SK-N-SH (cell line): ENCODE measurements at regions not wholly inside any gene's neighbourhood (a gene's known extent, or its start where the extent isn't known, plus 50 kb on each side); places are given as distances from the start of the nearest gene placed in this dataset.
"Not testable (repeated sequence)": the region's sequence is repeated elsewhere in the genome, so short reads cannot be mapped to it uniquely, and the experiment has no call there.

Experiments used
- CTCF ChIA-PET: fragments of 300-600, 350-600 bp; formaldehyde crosslinking; extraction: SDS; loops from one replicate; lab custom pipeline; 2021; lab: Yijun Ruan, JAX
- POLR2A ChIA-PET: fragments of 350-600 bp; sonication (Branson Sonifier 250); formaldehyde crosslinking; extraction: SDS; loops from one replicate; lab custom pipeline; 2020; ENCODE audit warnings: antibody characterized with exemption, inconsistent platforms; lab: Yijun Ruan, JAX
- DNase-seq: peaks from one replicate; pipeline ENCODE4 v3.0.0; 2012
- H2AFZ ChIP-seq: fragments of 200-600 bp; sonication (generic); 2 replicates; pipeline ENCODE4 v1.8.1; 2016; ENCODE audit warnings: antibody characterized with exemption, mild to moderate bottlenecking, low read depth
- H3F3A ChIP-seq: fragments of 200-600 bp; sonication (generic); replicated peaks from 2 replicates; pipeline ENCODE3; 2016; ENCODE audit warnings: antibody characterized with exemption, mild to moderate bottlenecking; ENCODE audit not compliant: insufficient read depth
- H3K27ac ChIP-seq, 2 experiments: fragments of 200-500 bp in 1 of 2; fragments of 200-600 bp in 1 of 2; sonication (Bioruptor generic) in 1 of 2; sonication (generic), shearing (Covaris generic) in 1 of 2; 2 replicates each; pipeline versions ENCODE4 v1.5.1 to v1.6.1; 2014 to 2016; ENCODE audit warnings: low read depth in 2 of 2, inconsistent platforms in 1 of 2, low read length in 1 of 2, mild to moderate bottlenecking in 1 of 2, mixed read lengths in 1 of 2
- H3K27me3 ChIP-seq: fragments of 200-600 bp; sonication (generic), shearing (Covaris generic); 2 replicates; pipeline ENCODE4 v1.6.1; 2016; ENCODE audit warnings: mixed run types; ENCODE audit not compliant: insufficient read depth
- H3K36me3 ChIP-seq, 2 experiments: fragments of 200-500 bp in 1 of 2; fragments of 200-600 bp in 1 of 2; sonication (Bioruptor generic) in 1 of 2; sonication (generic) in 1 of 2; replicated peaks in 1 of 2; 2 replicates each; pipeline versions ENCODE3 to v1.5.1; 2014 to 2016; ENCODE audit warnings: low read length in 1 of 2, mild to moderate bottlenecking in 1 of 2; ENCODE audit not compliant: insufficient read depth in 2 of 2, control insufficient read depth in 1 of 2
- H3K4me1 ChIP-seq, 2 experiments: fragments of 200-500 bp in 1 of 2; fragments of 200-600 bp in 1 of 2; sonication (Bioruptor generic) in 1 of 2; sonication (generic), shearing (Covaris generic) in 1 of 2; 2 replicates each; pipeline versions ENCODE4 v1.5.1 to v1.6.1; 2014 to 2016; ENCODE audit warnings: low read depth in 1 of 2, low read length in 1 of 2, mixed run types in 1 of 2; ENCODE audit not compliant: insufficient read depth in 2 of 2, control insufficient read depth in 1 of 2
- H3K4me2 ChIP-seq: fragments of 200-600 bp; sonication (generic), shearing (Covaris generic); 2 replicates; pipeline ENCODE4 v1.6.1; 2017; ENCODE audit warnings: mixed run types
- H3K4me3 ChIP-seq, 2 experiments: fragments of 200-500 bp in 1 of 2; fragments of 200-600 bp in 1 of 2; sonication (Bioruptor generic) in 1 of 2; sonication (generic), shearing (Covaris generic) in 1 of 2; 2 replicates each; pipeline versions ENCODE4 v1.5.1 to v1.8.1; 2014 to 2016; ENCODE audit warnings: low read depth in 2 of 2, inconsistent platforms in 1 of 2, low read length in 1 of 2, mild to moderate bottlenecking in 1 of 2, mixed read lengths in 1 of 2, moderate library complexity in 1 of 2
- H3K79me2 ChIP-seq: fragments of 200-600 bp; sonication (generic); 2 replicates; pipeline ENCODE4 v1.8.1; 2017; ENCODE audit warnings: mild to moderate bottlenecking; ENCODE audit not compliant: insufficient read depth
- H3K9ac ChIP-seq: fragments of 200-600 bp; sonication (generic); 2 replicates; pipeline ENCODE4 v1.6.1; 2017; ENCODE audit warnings: mixed run types
- H3K9me2 ChIP-seq: fragments of 200-600 bp; sonication (generic); 2 replicates; pipeline ENCODE4 v1.6.1; 2017; ENCODE audit warnings: mixed run types
- H3K9me3 ChIP-seq: fragments of 200-600 bp; sonication (generic); 2 replicates; pipeline ENCODE4 v1.6.1; 2017; ENCODE audit warnings: mixed run types, mild to moderate bottlenecking, moderate library complexity
- H4K20me1 ChIP-seq: fragments of 200-600 bp; sonication (generic); 2 replicates; pipeline ENCODE4 v1.6.1; 2017; ENCODE audit warnings: mild to moderate bottlenecking, mixed run types; ENCODE audit not compliant: insufficient read depth
- EP300 ChIP-seq, 2 experiments: IDR thresholded peaks; 2 replicates each; pipeline versions ENCODE4 v1.4.0 to v1.6.1; 2012; ENCODE audit warnings: borderline replicate concordance in 1 of 2, low read depth in 1 of 2, low read length in 1 of 2
- FOSL2 ChIP-seq: IDR thresholded peaks from 2 replicates; pipeline ENCODE4 v1.4.0; 2012; ENCODE audit warnings: low read depth, mild to moderate bottlenecking, moderate library complexity, borderline replicate concordance
- MXI1 ChIP-seq: IDR thresholded peaks from 2 replicates; pipeline ENCODE4 v1.6.1; 2012; ENCODE audit warnings: mild to moderate bottlenecking, low read depth, low read length, improper control_type of control experiment
- NRF1 ChIP-seq: IDR thresholded peaks from 2 replicates; pipeline ENCODE4 v1.6.1; 2012; ENCODE audit warnings: low read depth, mild to moderate bottlenecking, low read length
- RAD21 ChIP-seq: IDR thresholded peaks from 2 replicates; pipeline ENCODE4 v1.6.1; 2012; ENCODE audit warnings: mild to moderate bottlenecking, low read length
- RXRA ChIP-seq: IDR thresholded peaks from 2 replicates; pipeline ENCODE4 v1.4.0; 2012; ENCODE audit warnings: low read depth, mild to moderate bottlenecking, borderline replicate concordance
- TAF1 ChIP-seq: IDR thresholded peaks from 2 replicates; pipeline ENCODE4 v1.6.1; 2012; ENCODE audit warnings: low read depth, mild to moderate bottlenecking, low read length, moderate library complexity, borderline replicate concordance
- TCF12 ChIP-seq: IDR thresholded peaks from 2 replicates; pipeline ENCODE4 v1.4.0; 2012
- WGBS: methylation state at CpG from one replicate; pipeline ENCODE4 v1.1.6; 2017; ENCODE audit warnings: low lambda C conversion rate; 5-methylcytosine and 5-hydroxymethylcytosine counted together
- TF ChIP-seq, protein P1 (sequence below): IDR thresholded peaks from 2 replicates; pipeline ENCODE4 v1.4.0; 2012; ENCODE audit warnings: low read depth, borderline replicate concordance
- TF ChIP-seq, protein P2 (sequence below): IDR thresholded peaks from 2 replicates; pipeline ENCODE4 v1.4.0; 2012; ENCODE audit warnings: low read depth
- TF ChIP-seq, protein P3 (sequence below): fragments of 150-350 bp; IDR thresholded peaks from 2 replicates; pipeline ENCODE4 v1.6.1; 2016; ENCODE audit warnings: mild to moderate bottlenecking, low read depth, low read length
- TF ChIP-seq, protein P4 (sequence below): fragments of 200-600 bp; sonication (generic); IDR thresholded peaks from 2 replicates; pipeline ENCODE4 v1.6.1; 2017; ENCODE audit warnings: antibody characterized with exemption, mild to moderate bottlenecking, moderate library complexity

DNA sequence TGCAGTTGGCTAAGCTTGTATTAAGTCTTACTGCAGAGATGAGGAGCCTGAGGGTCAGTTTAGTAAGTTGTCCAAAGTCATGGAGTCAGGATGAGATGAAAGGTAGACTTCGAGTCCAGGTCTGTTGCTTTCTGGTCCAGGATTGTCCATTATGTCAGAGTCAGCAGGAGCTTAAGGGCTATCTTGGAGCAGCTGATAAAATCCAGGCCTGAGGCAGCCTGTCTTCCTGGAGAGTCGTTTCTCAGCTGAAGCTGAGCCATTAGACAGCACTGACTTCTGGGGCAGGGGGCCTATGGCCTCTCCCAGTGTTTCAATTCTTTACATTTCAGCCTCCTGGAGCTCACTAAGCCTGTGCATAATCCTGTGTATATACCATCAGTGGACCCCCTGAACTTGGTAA lies 219.5 kb upstream of the GAP43 start:
- H3K4me1 ChIP-seq, result peaks cover 10 to 12% of the 10 kb centered on the region in 2 experiments; a peak in 2 of 4 replicates
- no peaks in the 10 kb centered on the region for H3K27me3 ChIP-seq
- peaks cover 29% of the 10 kb centered on the region for H3F3A ChIP-seq
- H4K20me1 ChIP-seq, result no peaks in the 10 kb centered on the region
- no peak overlapping the region for H3K4me2 ChIP-seq
- no peaks in the 10 kb centered on the region for H3K9me3 ChIP-seq
- H3K9me2 ChIP-seq, result no peaks in the 10 kb centered on the region
- ChIA-PET POLR2A (no interaction called here), CTCF (no interaction called here)
- H3K9ac ChIP-seq, result no peak overlapping the region
- H3K36me3 ChIP-seq, result no peaks in the 10 kb centered on the region
- 83% methylated on average over 2 of the region's 2 CpGs for WGBS
- H3K27ac ChIP-seq, result peak overlapping the region in 1 of 2 experiments; percentile 96; a peak in 1 of 4 replicates
- DNase-seq, result no peak
- TF ChIP-seq, protein P1, sequence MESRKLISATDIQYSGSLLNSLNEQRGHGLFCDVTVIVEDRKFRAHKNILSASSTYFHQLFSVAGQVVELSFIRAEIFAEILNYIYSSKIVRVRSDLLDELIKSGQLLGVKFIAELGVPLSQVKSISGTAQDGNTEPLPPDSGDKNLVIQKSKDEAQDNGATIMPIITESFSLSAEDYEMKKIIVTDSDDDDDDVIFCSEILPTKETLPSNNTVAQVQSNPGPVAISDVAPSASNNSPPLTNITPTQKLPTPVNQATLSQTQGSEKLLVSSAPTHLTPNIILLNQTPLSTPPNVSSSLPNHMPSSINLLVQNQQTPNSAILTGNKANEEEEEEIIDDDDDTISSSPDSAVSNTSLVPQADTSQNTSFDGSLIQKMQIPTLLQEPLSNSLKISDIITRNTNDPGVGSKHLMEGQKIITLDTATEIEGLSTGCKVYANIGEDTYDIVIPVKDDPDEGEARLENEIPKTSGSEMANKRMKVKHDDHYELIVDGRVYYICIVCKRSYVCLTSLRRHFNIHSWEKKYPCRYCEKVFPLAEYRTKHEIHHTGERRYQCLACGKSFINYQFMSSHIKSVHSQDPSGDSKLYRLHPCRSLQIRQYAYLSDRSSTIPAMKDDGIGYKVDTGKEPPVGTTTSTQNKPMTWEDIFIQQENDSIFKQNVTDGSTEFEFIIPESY, result no peak
- no peak for TF ChIP-seq TCF12
- TF ChIP-seq, protein P2, sequence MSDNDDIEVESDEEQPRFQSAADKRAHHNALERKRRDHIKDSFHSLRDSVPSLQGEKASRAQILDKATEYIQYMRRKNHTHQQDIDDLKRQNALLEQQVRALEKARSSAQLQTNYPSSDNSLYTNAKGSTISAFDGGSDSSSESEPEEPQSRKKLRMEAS, result no peak
- no peak for TF ChIP-seq MXI1
- H3K4me3 ChIP-seq, result no peak overlapping the region
- no peaks in the 10 kb centered on the region for H3K79me2 ChIP-seq
- H2AFZ ChIP-seq, result no peak overlapping the region

DNA sequence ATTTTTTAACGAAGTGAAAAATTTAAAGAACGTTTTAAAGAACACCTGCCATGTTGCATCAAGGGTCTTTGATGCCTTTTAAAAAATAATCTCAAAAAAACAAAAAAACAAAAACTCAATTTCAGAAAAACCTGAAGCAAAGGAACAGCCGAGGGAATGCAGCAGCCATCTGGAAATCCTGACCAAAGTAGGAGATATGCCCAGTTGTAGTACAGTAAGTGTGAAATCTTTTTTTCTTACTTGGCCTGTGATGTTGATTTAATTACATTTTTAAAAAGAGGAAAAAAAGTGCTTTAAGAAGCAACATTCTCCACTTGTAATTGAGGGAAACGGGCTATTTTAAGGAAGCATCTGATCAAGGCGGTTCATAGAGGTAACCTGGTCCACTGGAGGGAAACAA lies 213.7 kb upstream of the GAP43 start:
- no peaks in the 10 kb centered on the region for H3K36me3 ChIP-seq
- H3K9me3 ChIP-seq, result no peaks in the 10 kb centered on the region
- peaks cover 0 to 7% of the 10 kb centered on the region in 2 experiments; a peak in 1 of 4 replicates for H3K4me1 ChIP-seq
- 68% methylated on average over 5 of the region's 5 CpGs for WGBS
- DNase-seq, result no peak
- CTCF ChIA-PET, result no interaction called here
- no peaks in the 10 kb centered on the region for H3K79me2 ChIP-seq
- H3F3A ChIP-seq, result no peaks in the 10 kb centered on the region
- H3K27me3 ChIP-seq, result no peaks in the 10 kb centered on the region
- no peak overlapping the region for H3K4me2 ChIP-seq
- H4K20me1 ChIP-seq, result no peaks in the 10 kb centered on the region
- no peak overlapping the region for H3K4me3 ChIP-seq
- no peak overlapping the region for H3K27ac ChIP-seq
- no peaks in the 10 kb centered on the region for H3K9me2 ChIP-seq
- H3K9ac ChIP-seq, result no peak overlapping the region
- TF ChIP-seq FOSL2, result no peak
- TF ChIP-seq, protein P3, sequence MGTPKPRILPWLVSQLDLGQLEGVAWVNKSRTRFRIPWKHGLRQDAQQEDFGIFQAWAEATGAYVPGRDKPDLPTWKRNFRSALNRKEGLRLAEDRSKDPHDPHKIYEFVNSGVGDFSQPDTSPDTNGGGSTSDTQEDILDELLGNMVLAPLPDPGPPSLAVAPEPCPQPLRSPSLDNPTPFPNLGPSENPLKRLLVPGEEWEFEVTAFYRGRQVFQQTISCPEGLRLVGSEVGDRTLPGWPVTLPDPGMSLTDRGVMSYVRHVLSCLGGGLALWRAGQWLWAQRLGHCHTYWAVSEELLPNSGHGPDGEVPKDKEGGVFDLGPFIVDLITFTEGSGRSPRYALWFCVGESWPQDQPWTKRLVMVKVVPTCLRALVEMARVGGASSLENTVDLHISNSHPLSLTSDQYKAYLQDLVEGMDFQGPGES, result no peak
- no peak for TF ChIP-seq TAF1
- TF ChIP-seq NRF1, result no peak
- TF ChIP-seq RAD21, result no peak
- no peak for TF ChIP-seq RXRA
- no peak for TF ChIP-seq MXI1
- TF ChIP-seq, protein P2, result no peak
- TF ChIP-seq, protein P4, sequence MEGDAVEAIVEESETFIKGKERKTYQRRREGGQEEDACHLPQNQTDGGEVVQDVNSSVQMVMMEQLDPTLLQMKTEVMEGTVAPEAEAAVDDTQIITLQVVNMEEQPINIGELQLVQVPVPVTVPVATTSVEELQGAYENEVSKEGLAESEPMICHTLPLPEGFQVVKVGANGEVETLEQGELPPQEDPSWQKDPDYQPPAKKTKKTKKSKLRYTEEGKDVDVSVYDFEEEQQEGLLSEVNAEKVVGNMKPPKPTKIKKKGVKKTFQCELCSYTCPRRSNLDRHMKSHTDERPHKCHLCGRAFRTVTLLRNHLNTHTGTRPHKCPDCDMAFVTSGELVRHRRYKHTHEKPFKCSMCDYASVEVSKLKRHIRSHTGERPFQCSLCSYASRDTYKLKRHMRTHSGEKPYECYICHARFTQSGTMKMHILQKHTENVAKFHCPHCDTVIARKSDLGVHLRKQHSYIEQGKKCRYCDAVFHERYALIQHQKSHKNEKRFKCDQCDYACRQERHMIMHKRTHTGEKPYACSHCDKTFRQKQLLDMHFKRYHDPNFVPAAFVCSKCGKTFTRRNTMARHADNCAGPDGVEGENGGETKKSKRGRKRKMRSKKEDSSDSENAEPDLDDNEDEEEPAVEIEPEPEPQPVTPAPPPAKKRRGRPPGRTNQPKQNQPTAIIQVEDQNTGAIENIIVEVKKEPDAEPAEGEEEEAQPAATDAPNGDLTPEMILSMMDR, result no peak
- no peak for TF ChIP-seq EP300 (IDR thresholded peaks at IDR 0.05; ENCODE audit: borderline replicate concordance in 1 of 2, low read depth in 1 of 2, low read length in 1 of 2)
- TF ChIP-seq, all 33 proteins: peak for 0
- no peak overlapping the region for H2AFZ ChIP-seq
- POLR2A ChIA-PET, result no interaction called here

DNA sequence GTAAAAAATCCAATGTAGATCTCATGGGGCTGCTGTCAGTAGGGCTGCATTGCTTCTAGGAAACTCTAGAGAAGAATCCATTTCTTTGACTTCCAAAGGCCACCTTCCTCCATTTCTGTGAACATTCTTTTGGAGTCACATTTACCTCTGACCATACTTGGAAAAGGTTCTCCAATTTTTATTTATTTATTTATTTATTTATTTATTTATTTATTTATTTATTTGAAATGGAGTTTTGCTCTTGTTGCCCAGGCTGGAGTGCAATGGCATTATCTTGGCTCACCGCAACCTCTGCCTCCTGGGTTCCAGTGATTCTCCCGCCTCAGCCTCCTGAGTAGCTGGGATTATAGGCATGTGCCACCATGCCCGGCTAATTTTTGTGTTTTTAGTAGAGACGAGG lies 208.7 kb upstream of the GAP43 start:
- H2AFZ ChIP-seq, H3F3A ChIP-seq, H3K27me3 ChIP-seq, POLR2A ChIA-PET, H3K27ac ChIP-seq, H4K20me1 ChIP-seq, H3K9me3 ChIP-seq, H3K4me2 ChIP-seq, H3K79me2 ChIP-seq, H3K4me3 ChIP-seq, H3K9ac ChIP-seq, H3K4me1 ChIP-seq, H3K9me2 ChIP-seq, DNase-seq, CTCF ChIA-PET, H3K36me3 ChIP-seq: not testable (repeated sequence)
- 94% methylated on average over 4 of the region's 4 CpGs for WGBS
